ENCODE measurements at regions not wholly inside any gene's neighbourhood (a gene's known extent, or its start where the extent isn't known, plus 50 kb on each side); places are given as distances from the start of the nearest gene placed in this dataset.

DNA sequence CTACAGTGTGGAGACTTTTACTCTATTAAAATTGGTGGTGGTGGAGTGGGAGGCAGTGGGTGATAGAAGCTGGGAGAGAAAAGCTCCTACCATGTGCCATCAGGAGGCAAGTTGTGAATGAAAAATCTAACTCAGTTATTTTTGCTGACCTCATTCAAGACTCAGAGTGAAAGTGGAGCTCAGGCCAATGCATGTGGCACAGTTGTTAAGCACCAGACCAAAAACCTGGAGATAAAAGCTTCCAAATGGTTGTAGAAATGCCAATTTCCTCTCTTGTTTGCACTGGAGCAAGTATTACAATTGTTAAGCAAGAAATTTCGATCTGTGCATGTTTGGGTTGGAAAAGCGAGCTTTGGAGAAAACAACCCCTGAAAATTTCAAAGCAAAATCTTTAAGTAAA lies 81.5 kb upstream of the PRICKLE2 start:
- TF ChIP-seq, protein P1, sequence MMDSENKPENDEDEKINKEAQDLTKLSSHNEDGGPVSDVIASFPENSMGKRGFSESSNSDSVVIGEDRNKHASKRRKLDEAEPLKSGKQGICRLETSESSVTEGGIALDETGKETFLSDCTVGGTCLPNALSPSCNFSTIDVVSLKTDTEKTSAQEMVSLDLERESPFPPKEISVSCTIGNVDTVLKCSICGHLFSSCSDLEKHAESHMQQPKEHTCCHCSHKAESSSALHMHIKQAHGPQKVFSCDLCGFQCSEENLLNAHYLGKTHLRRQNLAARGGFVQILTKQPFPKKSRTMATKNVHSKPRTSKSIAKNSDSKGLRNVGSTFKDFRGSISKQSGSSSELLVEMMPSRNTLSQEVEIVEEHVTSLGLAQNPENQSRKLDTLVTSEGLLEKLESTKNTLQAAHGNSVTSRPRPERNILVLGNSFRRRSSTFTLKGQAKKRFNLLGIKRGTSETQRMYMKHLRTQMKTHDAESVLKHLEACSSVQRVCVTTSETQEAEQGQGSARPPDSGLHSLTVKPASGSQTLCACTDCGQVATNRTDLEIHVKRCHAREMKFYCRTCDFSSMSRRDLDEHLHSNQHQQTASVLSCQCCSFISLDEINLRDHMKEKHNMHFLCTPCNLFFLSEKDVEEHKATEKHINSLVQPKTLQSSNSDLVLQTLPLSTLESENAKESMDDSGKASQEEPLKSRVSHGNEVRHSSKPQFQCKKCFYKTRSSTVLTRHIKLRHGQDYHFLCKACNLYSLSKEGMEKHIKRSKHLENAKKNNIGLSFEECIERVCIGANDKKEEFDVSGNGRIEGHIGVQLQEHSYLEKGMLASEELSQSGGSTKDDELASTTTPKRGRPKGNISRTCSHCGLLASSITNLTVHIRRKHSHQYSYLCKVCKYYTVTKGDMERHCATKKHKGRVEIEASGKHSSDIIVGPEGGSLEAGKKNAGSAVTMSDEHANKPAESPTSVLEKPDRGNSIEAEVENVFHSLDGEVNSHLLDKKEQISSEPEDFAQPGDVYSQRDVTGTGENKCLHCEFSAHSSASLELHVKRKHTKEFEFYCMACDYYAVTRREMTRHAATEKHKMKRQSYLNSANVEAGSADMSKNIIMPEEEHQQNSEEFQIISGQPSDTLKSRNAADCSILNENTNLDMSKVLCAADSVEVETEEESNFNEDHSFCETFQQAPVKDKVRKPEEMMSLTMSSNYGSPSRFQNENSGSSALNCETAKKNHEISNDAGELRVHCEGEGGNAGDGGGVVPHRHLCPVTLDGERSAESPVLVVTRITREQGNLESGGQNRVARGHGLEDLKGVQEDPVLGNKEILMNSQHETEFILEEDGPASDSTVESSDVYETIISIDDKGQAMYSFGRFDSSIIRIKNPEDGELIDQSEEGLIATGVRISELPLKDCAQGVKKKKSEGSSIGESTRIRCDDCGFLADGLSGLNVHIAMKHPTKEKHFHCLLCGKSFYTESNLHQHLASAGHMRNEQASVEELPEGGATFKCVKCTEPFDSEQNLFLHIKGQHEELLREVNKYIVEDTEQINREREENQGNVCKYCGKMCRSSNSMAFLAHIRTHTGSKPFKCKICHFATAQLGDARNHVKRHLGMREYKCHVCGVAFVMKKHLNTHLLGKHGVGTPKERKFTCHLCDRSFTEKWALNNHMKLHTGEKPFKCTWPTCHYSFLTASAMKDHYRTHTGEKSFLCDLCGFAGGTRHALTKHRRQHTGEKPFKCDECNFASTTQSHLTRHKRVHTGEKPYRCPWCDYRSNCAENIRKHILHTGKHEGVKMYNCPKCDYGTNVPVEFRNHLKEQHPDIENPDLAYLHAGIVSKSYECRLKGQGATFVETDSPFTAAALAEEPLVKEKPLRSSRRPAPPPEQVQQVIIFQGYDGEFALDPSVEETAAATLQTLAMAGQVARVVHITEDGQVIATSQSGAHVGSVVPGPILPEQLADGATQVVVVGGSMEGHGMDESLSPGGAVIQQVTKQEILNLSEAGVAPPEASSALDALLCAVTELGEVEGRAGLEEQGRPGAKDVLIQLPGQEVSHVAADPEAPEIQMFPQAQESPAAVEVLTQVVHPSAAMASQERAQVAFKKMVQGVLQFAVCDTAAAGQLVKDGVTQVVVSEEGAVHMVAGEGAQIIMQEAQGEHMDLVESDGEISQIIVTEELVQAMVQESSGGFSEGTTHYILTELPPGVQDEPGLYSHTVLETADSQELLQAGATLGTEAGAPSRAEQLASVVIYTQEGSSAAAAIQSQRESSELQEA (IDR thresholded peaks at IDR 0.05; ENCODE audit: low read depth), result no peak
- TF ChIP-seq ZC3H11A (IDR thresholded peaks at IDR 0.05; ENCODE audit: low read depth, low read length) (no peak), ZNF140 (CRISPR knock-in tag; IDR thresholded peaks at IDR 0.05) (no peak), BRD9 (IDR thresholded peaks at IDR 0.05; ENCODE audit: low read depth, partially characterized antibody) (no peak), POLR2A (conservative IDR thresholded peaks at IDR 0.05) (no peak)
